K562 (cell line): ENCODE measurements at regions not wholly inside any gene's neighbourhood (a gene's known extent, or its start where the extent isn't known, plus 50 kb on each side); places are given as distances from the start of the nearest gene placed in this dataset.

Source experiments
- ATAC-seq: fragments of 200-7000 bp; cut with Tn5 transposase; 3 replicates; pipeline ENCODE4 v1.9.1; 2020; ENCODE audit warnings: moderate library complexity
- BruUV-seq: library from RNA; stranded (reverse); fragments of 400-500 nt; replicated peaks from 2 replicates; lab custom pipeline; 2021; lab: Mats Ljungman, UMichigan
- CTCF ChIA-PET: fragments of 300-600 bp; formaldehyde crosslinking; extraction: SDS; loops from one replicate; lab custom pipeline; 2021; ENCODE audit warnings: low intra/inter-chr PET ratio; lab: Yijun Ruan, JAX
- POLR2A ChIA-PET: fragments of 300-600, 350-650 bp; sonication (Branson Sonifier 250); formaldehyde crosslinking; extraction: SDS; loops from one replicate; lab custom pipeline; 2021; ENCODE audit warnings: antibody characterized with exemption, inconsistent platforms; lab: Yijun Ruan, JAX
- DNase-seq, 4 experiments: peaks; one replicate each; pipeline versions ENCODE4 v3.0.0 to v3.0.0-alpha.2; 2011 to 2018; ENCODE audit warnings: low spot score in 3 of 4, mixed read lengths in 3 of 4; ENCODE audit errors: extremely low read depth in 1 of 4
- FAIRE-seq: peaks from 2 replicates; lab custom pipeline; 2011; peaks lifted over from hg19 to GRCh38; lab: Jason Lieb, UNC
- H2AFZ ChIP-seq: 2 replicates; pipeline ENCODE4 v1.6.0; 2011; ENCODE audit warnings: low read depth, low read length, control low read depth, inconsistent platforms
- H3K27ac ChIP-seq: fragments of 200-600 bp; 3 replicates; pipeline ENCODE4 v1.8.0; 2011; ENCODE audit warnings: low read depth, mild to moderate bottlenecking, control low read depth, inconsistent platforms, low read length, moderate library complexity, mixed read lengths; ENCODE audit errors: extremely low read depth
- H3K27me3 ChIP-seq, 2 experiments: fragments of 300-600 bp in 1 of 2; 2 replicates in 1 of 2; 3 replicates in 1 of 2; pipeline versions ENCODE4 v1.6.0 to v1.8.0; 2011; ENCODE audit warnings: inconsistent platforms in 2 of 2, low read length in 2 of 2, mild to moderate bottlenecking in 1 of 2, mixed read lengths in 1 of 2, moderate library complexity in 1 of 2; ENCODE audit not compliant: control insufficient read depth in 2 of 2, insufficient read depth in 2 of 2
- H3K36me3 ChIP-seq: fragments of 300-600 bp; 3 replicates; pipeline ENCODE4 v1.8.0; 2011; ENCODE audit warnings: mild to moderate bottlenecking, low read length, inconsistent platforms; ENCODE audit not compliant: control insufficient read depth, insufficient read depth
- H3K4me1 ChIP-seq, 2 experiments: fragments of 200-600 bp in 1 of 2; replicated peaks in 1 of 2; 2 replicates in 1 of 2; 3 replicates in 1 of 2; pipeline versions ENCODE4 v1.5.1 to v1.8.0; 2011; ENCODE audit warnings: inconsistent platforms in 2 of 2, low read length in 2 of 2, mild to moderate bottlenecking in 1 of 2, mixed read lengths in 1 of 2, moderate library complexity in 1 of 2; ENCODE audit not compliant: control insufficient read depth in 2 of 2, insufficient read depth in 2 of 2
- H3K4me2 ChIP-seq: 2 replicates; pipeline ENCODE4 v1.6.1; 2011; ENCODE audit warnings: low read length, control low read depth, inconsistent platforms, mixed read lengths; ENCODE audit not compliant: insufficient read depth
- H3K4me3 ChIP-seq: fragments of 200-600 bp; sonication (generic), shearing (Covaris generic); 2 replicates; pipeline ENCODE4 v1.5.1; 2016; ENCODE audit warnings: control low read depth, inconsistent platforms
- H3K79me2 ChIP-seq: fragments of 200-600 bp; 3 replicates; pipeline ENCODE4 v1.8.0; 2011; ENCODE audit warnings: low read length, inconsistent platforms; ENCODE audit not compliant: control insufficient read depth, insufficient read depth
- H3K9ac ChIP-seq, 2 experiments: 2 replicates each; pipeline versions ENCODE4 v1.6.0 to v1.6.1; 2011; ENCODE audit warnings: low read depth in 2 of 2, low read length in 2 of 2, control low read depth in 1 of 2, inconsistent platforms in 1 of 2, mild to moderate bottlenecking in 1 of 2, mixed read lengths in 1 of 2; ENCODE audit not compliant: insufficient read depth in 1 of 2
- H3K9me1 ChIP-seq: one replicate; pipeline ENCODE4 v1.6.0; 2011; ENCODE audit warnings: inconsistent platforms, mild to moderate bottlenecking, low read length, moderate library complexity; ENCODE audit not compliant: control insufficient read depth, insufficient read depth
- H3K9me3 ChIP-seq: replicated peaks from 2 replicates; pipeline ENCODE4 v1.5.1; 2011; ENCODE audit warnings: low read depth, low read length, inconsistent platforms; ENCODE audit not compliant: control insufficient read depth, insufficient read depth
- H4K20me1 ChIP-seq: replicated peaks from 2 replicates; pipeline ENCODE4 v1.6.1; 2011; ENCODE audit warnings: low read length, inconsistent platforms, mixed read lengths; ENCODE audit not compliant: control insufficient read depth, insufficient read depth
- MED1 ChIP-seq: sonication (generic); formaldehyde crosslinking; IDR thresholded peaks from 2 replicates; pipeline ENCODE4 v1.8.1; 2023; ENCODE audit warnings: missing genetic modification reagents, borderline replicate concordance
- SAFB2 ChIP-seq: fragments of 200-400 bp; formaldehyde crosslinking; IDR thresholded peaks from 2 replicates; pipeline ENCODE4 v1.6.1; 2018; ENCODE audit warnings: borderline replicate concordance, low read length, low read depth, moderate library complexity; ENCODE audit not compliant: severe bottlenecking
- SMAD3 ChIP-seq: fragments of 450-650 bp; formaldehyde crosslinking; conservative IDR thresholded peaks from 2 replicates; pipeline ENCODE4 v1.4.0; 2020; ENCODE audit warnings: mild to moderate bottlenecking
- WGBS: fragments of 100-300 bp; shearing (Covaris generic); methylation state at CpG from one replicate; pipeline ENCODE4 v1.1.6; 2016; ENCODE audit warnings: low coverage, mixed read lengths; ENCODE audit not compliant: insufficient coverage; ENCODE audit errors: missing lambda C conversion rate; 5-methylcytosine and 5-hydroxymethylcytosine counted together
- in situ Hi-C: fragments of 300-500 bp; cut with MboI; formaldehyde crosslinking; loops from 4 replicates; pipeline ENCODE4 v1.15.0; 2018; ENCODE audit warnings: inconsistent platforms, mixed read lengths
- intact Hi-C: fragments of 100-400 bp; cut with micrococcal nuclease; formaldehyde crosslinking; loops from 2 replicates; pipeline ENCODE4 v1.14.2; 2022
- TF ChIP-seq, protein P1 (sequence below): fragments of 250-450 bp; sonication (Bioruptor Pico); IDR thresholded peaks from 2 replicates; pipeline ENCODE4 v1.4.0; 2020

DNA sequence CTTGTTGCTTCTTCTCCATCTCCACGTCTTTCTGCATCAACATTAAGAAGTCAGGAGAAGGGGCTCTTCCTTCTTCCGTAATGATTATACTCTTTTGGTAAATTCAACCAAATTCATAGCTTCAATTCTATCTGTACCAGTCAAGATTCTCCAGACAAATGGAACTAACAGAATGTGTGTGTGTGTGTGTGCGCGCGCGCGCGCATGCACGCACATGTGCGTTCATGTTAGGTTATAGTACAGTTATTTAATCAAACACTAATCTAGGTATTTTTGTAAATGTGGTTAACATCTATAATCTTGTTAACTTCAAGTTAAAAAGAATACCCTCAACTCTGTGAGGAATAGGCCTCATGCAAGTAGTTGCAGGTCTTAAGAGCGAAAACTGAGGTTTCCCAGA lies 150.3 kb upstream of the TAS2R1 start (continued):
- TF ChIP-seq, protein P1, sequence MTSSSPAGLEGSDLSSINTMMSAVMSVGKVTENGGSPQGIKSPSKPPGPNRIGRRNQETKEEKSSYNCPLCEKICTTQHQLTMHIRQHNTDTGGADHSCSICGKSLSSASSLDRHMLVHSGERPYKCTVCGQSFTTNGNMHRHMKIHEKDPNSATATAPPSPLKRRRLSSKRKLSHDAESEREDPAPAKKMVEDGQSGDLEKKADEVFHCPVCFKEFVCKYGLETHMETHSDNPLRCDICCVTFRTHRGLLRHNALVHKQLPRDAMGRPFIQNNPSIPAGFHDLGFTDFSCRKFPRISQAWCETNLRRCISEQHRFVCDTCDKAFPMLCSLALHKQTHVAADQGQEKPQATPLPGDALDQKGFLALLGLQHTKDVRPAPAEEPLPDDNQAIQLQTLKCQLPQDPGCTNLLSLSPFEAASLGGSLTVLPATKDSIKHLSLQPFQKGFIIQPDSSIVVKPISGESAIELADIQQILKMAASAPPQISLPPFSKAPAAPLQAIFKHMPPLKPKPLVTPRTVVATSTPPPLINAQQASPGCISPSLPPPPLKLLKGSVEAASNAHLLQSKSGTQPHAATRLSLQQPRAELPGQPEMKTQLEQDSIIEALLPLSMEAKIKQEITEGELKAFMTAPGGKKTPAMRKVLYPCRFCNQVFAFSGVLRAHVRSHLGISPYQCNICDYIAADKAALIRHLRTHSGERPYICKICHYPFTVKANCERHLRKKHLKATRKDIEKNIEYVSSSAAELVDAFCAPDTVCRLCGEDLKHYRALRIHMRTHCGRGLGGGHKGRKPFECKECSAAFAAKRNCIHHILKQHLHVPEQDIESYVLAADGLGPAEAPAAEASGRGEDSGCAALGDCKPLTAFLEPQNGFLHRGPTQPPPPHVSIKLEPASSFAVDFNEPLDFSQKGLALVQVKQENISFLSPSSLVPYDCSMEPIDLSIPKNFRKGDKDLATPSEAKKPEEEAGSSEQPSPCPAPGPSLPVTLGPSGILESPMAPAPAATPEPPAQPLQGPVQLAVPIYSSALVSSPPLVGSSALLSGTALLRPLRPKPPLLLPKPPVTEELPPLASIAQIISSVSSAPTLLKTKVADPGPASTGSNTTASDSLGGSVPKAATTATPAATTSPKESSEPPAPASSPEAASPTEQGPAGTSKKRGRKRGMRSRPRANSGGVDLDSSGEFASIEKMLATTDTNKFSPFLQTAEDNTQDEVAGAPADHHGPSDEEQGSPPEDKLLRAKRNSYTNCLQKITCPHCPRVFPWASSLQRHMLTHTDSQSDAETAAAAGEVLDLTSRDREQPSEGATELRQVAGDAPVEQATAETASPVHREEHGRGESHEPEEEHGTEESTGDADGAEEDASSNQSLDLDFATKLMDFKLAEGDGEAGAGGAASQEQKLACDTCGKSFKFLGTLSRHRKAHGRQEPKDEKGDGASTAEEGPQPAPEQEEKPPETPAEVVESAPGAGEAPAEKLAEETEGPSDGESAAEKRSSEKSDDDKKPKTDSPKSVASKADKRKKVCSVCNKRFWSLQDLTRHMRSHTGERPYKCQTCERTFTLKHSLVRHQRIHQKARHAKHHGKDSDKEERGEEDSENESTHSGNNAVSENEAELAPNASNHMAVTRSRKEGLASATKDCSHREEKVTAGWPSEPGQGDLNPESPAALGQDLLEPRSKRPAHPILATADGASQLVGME = no peak

DNA sequence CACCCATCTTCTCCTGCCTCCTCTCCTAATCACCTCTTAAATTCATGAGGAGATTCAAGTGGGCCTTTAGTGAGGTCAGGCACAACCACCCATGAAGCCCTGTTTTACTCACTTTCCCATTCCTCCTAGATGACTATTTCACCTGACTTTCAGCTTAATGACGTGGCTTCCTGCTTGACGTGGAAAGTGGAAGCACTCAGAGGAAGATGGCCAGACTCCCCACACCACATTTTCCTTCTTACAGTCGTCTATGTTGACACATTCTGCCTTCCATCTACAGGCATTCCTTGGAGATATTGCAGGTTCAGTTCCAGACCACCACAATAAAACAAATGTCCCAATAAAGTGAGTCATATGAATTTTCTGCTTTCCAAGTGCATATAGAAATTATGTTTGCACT lies 146.4 kb upstream of the TAS2R1 start:
- TF ChIP-seq SAFB2 = no peak
- no peak for TF ChIP-seq MED1 (CRISPR knock-in tag)
- TF ChIP-seq SMAD3 (CRISPR knock-in tag) = no peak
- Histone ChIP-seq H3K79me2 (no peaks in the 10 kb centered on the region), H4K20me1 (no peaks in the 10 kb centered on the region), H3K4me1 (no peaks in the 10 kb centered on the region), H3K9me3 (no peaks in the 10 kb centered on the region), H3K4me2 (no peak overlapping the region), H3K4me3 (no peak overlapping the region), H3K27ac (no peak overlapping the region), H2AFZ (no peak overlapping the region), H3K9me1 (no peaks in the 10 kb centered on the region), H3K27me3 (no peaks in the 10 kb centered on the region), H3K36me3 (no peaks in the 10 kb centered on the region), H3K9ac (no peak overlapping the region)
- in situ Hi-C loops (no loop called here), intact Hi-C loops (no loop called here)
- no peak for FAIRE-seq
- DNase-seq = no peak
- WGBS = 0% methylated on average over 3 of the region's 3 CpGs
- ATAC-seq = no peak
- CTCF ChIA-PET = no interaction called here
- BruUV-seq = no TSS peak
- POLR2A ChIA-PET = no interaction called here
